Panc1 (cell line): ENCODE measurements at regions not wholly inside any gene's neighbourhood (a gene's known extent, or its start where the extent isn't known, plus 50 kb on each side); places are given as distances from the start of the nearest gene placed in this dataset.

Source experiments
- ATAC-seq: fragments of 200-7000 bp; cut with Tn5 transposase; 2 replicates; pipeline ENCODE4 v1.9.1; 2020; ENCODE audit warnings: mild to moderate bottlenecking, moderate library complexity
- BruUV-seq: library from RNA; stranded (reverse); fragments of 400-500 nt; replicated peaks from 2 replicates; lab custom pipeline; 2021; lab: Mats Ljungman, UMichigan
- CTCF ChIA-PET: fragments of 300-600 bp; sonication (Branson Sonifier 250); formaldehyde crosslinking; loops from one replicate; lab custom pipeline; 2022; ENCODE audit warnings: antibody characterized with exemption; lab: Charles Lee
- POLR2A ChIA-PET: fragments of 300-600 bp; sonication (Branson Sonifier 250); formaldehyde crosslinking; loops from one replicate; lab custom pipeline; 2022; ENCODE audit warnings: antibody characterized with exemption; lab: Charles Lee
- DNase-seq: peaks from one replicate; pipeline ENCODE4 v3.0.0-alpha.2; 2010; ENCODE audit warnings: low read depth, low spot score
- H3K27ac ChIP-seq: 2 replicates; pipeline ENCODE4 v1.5.1; 2011; ENCODE audit warnings: mild to moderate bottlenecking, low read length, inconsistent platforms
- H3K27me3 ChIP-seq: fragments of 200-500 bp; sonication (Bioruptor generic); 2 replicates; pipeline ENCODE4 v1.6.0; 2014; ENCODE audit warnings: low read length, inconsistent platforms; ENCODE audit not compliant: control insufficient read depth, insufficient read depth
- H3K36me3 ChIP-seq: fragments of 200-500 bp; sonication (Bioruptor generic); 2 replicates; pipeline ENCODE4 v1.5.1; 2014; ENCODE audit warnings: inconsistent platforms, mild to moderate bottlenecking, low read length, moderate library complexity; ENCODE audit not compliant: control insufficient read depth, insufficient read depth
- H3K4me1 ChIP-seq: 2 replicates; pipeline ENCODE4 v1.5.1; 2011; ENCODE audit warnings: inconsistent platforms, mild to moderate bottlenecking, low read length, moderate library complexity; ENCODE audit not compliant: control insufficient read depth, insufficient read depth
- H3K4me3 ChIP-seq, 2 experiments: 2 replicates each; pipeline ENCODE4 v1.5.1; 2011 to 2012; ENCODE audit warnings: low read depth in 2 of 2, low read length in 2 of 2, mild to moderate bottlenecking in 2 of 2, inconsistent platforms in 1 of 2, moderate library complexity in 1 of 2
- H3K9me3 ChIP-seq: fragments of 200-500 bp; sonication (Bioruptor generic); 2 replicates; pipeline ENCODE4 v1.5.1; 2014; ENCODE audit warnings: low read depth, mild to moderate bottlenecking, inconsistent platforms, low read length, moderate library complexity; ENCODE audit not compliant: control insufficient read depth, insufficient read depth
- CTCF ChIP-seq: fragments of 450-650 bp; IDR thresholded peaks from 2 replicates; pipeline ENCODE4 v1.5.1; 2017; ENCODE audit warnings: mild to moderate bottlenecking
- POLR2AphosphoS5 ChIP-seq: IDR thresholded peaks from 2 replicates; pipeline ENCODE4 v1.6.1; 2012; ENCODE audit warnings: mild to moderate bottlenecking, low read depth, low read length, moderate library complexity
- REST ChIP-seq, 2 experiments: IDR thresholded peaks; 2 replicates each; pipeline ENCODE4 v1.6.1; 2011 to 2012; ENCODE audit warnings: low read depth in 2 of 2, control low read depth in 1 of 2, low read length in 1 of 2, mild to moderate bottlenecking in 1 of 2, moderate library complexity in 1 of 2; ENCODE audit not compliant: insufficient read depth in 1 of 2
- SIN3A ChIP-seq: IDR thresholded peaks from 2 replicates; pipeline ENCODE4 v1.6.1; 2012; ENCODE audit warnings: low read depth, mild to moderate bottlenecking, low read length, moderate library complexity, borderline replicate concordance; ENCODE audit not compliant: insufficient read depth
- TCF7L2 ChIP-seq: IDR thresholded peaks from 2 replicates; pipeline ENCODE4 v1.6.1; 2011; ENCODE audit warnings: mild to moderate bottlenecking, low read depth, low read length, inconsistent platforms
- in situ Hi-C: cut with HindIII; loops from 2 replicates; pipeline ENCODE4 v1.10.0; 2016; ENCODE audit warnings: low sequenced_read_pairs, low pct_unique_long_range_greater_than_20kb
- intact Hi-C: fragments of 100-400 bp; cut with micrococcal nuclease; formaldehyde crosslinking; loops from one replicate; pipeline ENCODE4 v1.10.0; 2022; ENCODE audit not compliant: unreplicated experiment

- no peaks in the 10 kb centered on the region for H3K4me1 ChIP-seq
- H3K4me3 ChIP-seq: no peak overlapping the region
- no peak for TF ChIP-seq REST (IDR thresholded peaks at IDR 0.05; ENCODE audit: insufficient read depth in 1 of 2, low read depth in 2 of 2, low read length in 1 of 2)
- DNase-seq (no peak), ATAC-seq (no peak)
- in situ Hi-C loops (no loop called here), intact Hi-C loops (no loop called here)
- no peaks in the 10 kb centered on the region for H3K27me3 ChIP-seq
- BruUV-seq: no TSS peak
- H3K27ac ChIP-seq: no peak overlapping the region
- POLR2A ChIA-PET: no interaction called here
- no peaks in the 10 kb centered on the region for H3K9me3 ChIP-seq
- H3K36me3 ChIP-seq: no peaks in the 10 kb centered on the region
- CTCF ChIA-PET: no interaction called here
These were observed 488.5 kb upstream of the ANKRD30A start for GRCh38 chr10:36636879-36637278.

- intact Hi-C loops (no loop called here), in situ Hi-C loops (no loop called here)
- TF ChIP-seq CTCF: no peak
- TF ChIP-seq TCF7L2: no peak
- no peak for TF ChIP-seq SIN3A
- no peak for TF ChIP-seq POLR2AphosphoS5
- no peak for TF ChIP-seq REST (IDR thresholded peaks at IDR 0.05; ENCODE audit: insufficient read depth in 1 of 2, low read depth in 2 of 2, low read length in 1 of 2)
- ChIA-PET CTCF (no interaction called here), POLR2A (no interaction called here)
- ATAC-seq (no peak), DNase-seq (no peak)
- Histone ChIP-seq H3K36me3 (no peaks in the 10 kb centered on the region), H3K9me3 (no peaks in the 10 kb centered on the region), H3K4me3 (no peak overlapping the region), H3K27me3 (no peaks in the 10 kb centered on the region), H3K27ac (no peak overlapping the region), H3K4me1 (no peaks in the 10 kb centered on the region)
- no TSS peak for BruUV-seq
These were observed 489.0 kb upstream of the ANKRD30A start for GRCh38 chr10:36636285-36636839.
